GM21526 (cell line): ENCODE measurements at regions not wholly inside any gene's neighbourhood (a gene's known extent, or its start where the extent isn't known, plus 50 kb on each side); places are given as distances from the start of the nearest gene placed in this dataset.
"Not testable (repeated sequence)": the region's sequence is repeated elsewhere in the genome, so short reads cannot be mapped to it uniquely, and the experiment has no call there.

ENCODE experiments used
- ATAC-seq: cut with Tn5 transposase; IDR thresholded peaks from one replicate; pipeline ENCODE4 v1.9.1; 2021; ENCODE audit warnings: moderate library complexity; ENCODE audit not compliant: unreplicated experiment, low FRiP score

DNA sequence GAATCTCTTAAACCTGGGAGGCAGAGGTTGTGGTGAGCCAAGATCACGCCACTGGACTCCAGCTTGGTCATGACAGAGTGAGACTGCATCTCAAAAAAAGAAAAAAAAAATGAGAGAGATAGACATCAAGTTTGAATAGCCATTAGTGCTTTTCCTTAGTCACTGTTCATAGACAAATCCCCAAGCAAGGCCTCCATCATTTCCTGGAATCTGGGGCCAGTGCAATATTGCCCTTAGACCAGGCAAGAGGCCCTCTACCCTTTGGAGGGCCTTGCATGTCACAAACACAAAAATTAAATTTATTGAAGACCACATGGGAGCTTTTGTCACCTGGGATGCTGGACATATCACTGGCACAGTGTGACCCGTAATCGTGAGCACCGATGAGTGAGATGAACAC, 141.5 kb downstream of the B3GNT2 start:
- no peak for ATAC-seq

DNA sequence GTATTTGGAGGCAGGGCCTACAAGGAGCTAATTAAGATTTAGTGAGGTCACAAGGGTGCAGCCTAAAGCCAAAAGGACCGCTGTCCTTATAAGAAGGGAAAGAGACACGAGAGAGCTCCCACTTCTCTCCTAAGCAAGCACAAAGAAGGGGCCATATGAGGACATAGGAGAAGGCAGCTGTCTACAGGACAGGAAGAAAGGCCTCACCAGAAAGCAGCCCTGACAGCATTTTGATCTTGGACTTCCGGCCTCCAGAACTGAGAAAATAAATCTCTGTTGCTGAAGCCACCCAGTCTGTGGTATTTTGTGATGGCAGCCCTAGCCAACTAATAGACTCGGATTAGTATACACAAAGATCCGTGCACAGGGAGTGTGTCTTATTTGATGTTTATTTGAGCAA, 139.7 kb downstream of the B3GNT2 start:
- ATAC-seq, result no peak

- ATAC-seq, result no peak
Observed at GRCh38 chr2:62334440-62335058, 138.6 kb downstream of the B3GNT2 start.

DNA sequence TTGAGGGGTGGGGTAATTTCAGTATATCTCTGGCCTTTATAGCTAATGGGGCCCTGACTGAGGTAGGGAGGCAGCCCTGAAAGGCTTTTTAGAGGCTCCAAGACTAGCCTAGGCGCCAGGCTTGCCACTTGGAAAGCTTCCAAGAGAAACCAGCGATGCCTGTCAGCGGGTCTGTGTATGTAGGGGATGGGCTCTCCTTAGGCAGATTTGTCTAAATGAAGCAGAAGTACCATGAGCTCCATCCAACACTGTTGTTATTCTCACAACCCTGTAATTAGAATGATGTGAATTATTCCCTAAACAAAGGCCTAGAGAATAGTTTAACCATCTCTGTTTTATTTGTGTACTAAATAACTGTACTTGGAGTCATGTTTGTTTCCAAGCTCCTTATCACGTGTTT, 138.1 kb downstream of the B3GNT2 start:
- ATAC-seq, result no peak

GRCh38 chr2:62330959-62331358, 135.0 kb downstream of the B3GNT2 start:
- no peak for ATAC-seq

DNA sequence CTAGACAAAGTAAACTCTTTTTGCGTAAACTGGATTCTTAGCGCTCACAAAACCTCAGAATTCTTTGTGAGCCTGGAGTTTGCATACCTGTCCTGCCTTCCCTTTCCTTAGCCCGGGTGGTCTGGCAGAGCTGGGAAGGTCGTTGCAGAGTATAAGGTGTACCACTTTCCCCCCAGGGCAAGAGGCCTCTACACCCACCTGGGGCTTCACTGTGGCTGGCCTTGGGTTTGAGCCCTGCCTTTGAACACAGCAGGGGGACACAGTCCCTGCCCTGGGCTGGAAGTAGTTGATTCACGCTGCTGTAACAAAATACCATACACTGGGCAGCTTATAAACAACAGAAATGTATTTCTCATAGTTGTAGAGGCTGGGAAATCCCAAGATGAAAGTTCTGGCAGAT, 133.9 kb downstream of the B3GNT2 start:
- ATAC-seq, result no peak

DNA sequence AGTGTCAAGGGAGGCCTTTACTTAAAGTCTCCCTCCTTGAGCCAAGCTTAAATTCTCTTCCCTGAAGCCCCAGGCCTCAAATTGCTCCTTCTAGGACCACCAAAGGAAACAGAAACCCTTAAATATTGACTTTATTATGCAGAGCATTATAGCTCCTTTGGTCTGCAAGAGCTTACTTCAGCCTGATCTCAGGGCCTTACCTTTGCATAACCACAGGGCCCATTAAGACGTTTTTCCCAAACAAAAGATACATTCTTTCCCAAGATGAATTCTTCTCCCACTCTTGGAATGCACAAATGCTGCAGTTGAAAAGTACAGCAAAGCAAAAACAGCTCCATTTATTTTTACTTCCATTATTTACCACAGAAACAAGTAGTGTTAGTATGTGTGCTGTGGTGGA, 130.8 kb downstream of the B3GNT2 start:
- no peak for ATAC-seq

DNA sequence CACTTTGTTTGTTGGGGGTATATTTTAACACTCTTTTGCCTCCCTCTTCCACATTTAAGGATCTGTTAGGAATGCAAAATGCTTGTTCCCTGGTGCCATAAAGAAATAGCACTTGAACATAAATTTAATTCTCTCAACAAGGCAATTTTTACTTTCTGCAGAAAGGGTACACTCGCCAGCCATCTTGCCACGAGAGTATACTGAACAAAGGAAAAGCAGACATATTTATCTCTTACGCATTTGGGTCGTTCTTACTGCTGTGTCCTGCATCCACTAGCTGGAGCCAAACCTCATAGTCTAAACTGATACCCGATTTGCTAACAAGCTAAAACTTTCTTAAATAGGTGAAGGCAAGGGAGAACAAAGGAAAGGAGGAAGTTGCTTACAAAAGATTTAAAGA, 129.5 kb downstream of the B3GNT2 start:
- ATAC-seq, result no peak

DNA sequence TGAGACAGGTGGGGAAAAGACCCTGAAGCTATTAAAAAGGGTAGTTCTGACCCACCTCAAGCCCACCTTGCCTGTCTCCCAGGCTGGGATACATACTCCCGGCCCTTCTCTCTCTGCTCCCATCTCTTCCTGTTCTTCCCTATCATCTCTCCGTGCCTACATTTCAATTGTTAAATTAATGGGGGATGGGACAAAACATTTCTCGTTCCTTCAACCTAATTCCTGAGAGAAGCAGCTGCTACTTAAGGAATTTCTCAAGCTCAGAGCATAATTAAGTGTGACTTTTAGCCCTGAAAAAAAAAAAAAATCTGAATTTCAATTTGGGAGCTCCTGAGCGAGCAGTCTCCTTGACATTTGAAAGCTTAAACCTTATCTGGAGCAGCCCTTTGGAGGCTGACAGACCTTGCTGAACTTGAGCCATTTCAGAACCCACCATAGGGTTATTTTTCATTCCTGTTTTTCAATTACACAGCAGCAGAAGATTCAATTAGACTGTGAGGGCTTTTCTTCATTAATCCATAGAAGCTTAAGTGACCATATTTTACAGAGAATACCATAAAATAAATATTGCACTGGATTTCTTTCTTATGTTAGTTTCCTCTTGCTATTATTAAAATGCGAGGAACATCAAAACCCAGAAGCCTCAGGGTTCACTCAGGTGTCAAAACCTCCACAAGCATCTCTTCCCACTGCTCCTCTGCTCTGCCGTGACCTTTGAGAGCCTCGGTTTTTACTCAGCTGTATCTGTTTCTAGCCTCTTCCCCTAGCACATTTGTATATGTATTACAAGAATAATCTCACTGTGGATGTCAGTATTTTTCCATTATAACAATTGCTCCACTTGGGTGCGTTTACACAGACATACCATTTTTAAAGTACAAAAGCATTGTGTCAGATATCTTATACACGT, 125.7 kb downstream of the B3GNT2 start:
- ATAC-seq, result no peak

GRCh38 chr2:62320657-62321357, 124.9 kb downstream of the B3GNT2 start:
- no peak for ATAC-seq

GRCh38 chr2:62320137-62320536, 124.2 kb downstream of the B3GNT2 start:
- not testable (repeated sequence) for ATAC-seq

GRCh38 chr2:62319070-62319469, 123.2 kb downstream of the B3GNT2 start:
- ATAC-seq, result no peak

- no peak for ATAC-seq
Observed at GRCh38 chr2:62315476-62315875, 119.6 kb downstream of the B3GNT2 start.

DNA sequence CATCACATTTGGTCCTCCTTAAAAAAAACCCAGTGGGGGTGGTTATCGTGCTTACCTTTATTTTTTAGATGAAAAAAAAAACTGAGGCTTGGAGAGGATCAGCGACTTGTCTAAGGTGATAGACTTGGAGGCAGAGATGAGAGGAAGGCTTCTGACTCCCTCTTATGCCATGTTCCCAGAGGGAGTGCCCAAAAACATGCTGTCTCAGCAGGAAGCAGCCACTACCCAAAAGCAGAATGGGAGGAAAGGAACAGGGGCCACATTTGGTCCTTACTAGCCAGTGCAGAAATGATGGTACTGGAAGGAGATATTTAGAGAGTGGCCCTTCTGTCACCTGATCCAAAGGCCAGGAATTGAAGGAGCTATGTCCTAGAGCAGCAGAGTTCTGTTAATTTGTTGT, 118.4 kb downstream of the B3GNT2 start:
- ATAC-seq, result no peak

DNA sequence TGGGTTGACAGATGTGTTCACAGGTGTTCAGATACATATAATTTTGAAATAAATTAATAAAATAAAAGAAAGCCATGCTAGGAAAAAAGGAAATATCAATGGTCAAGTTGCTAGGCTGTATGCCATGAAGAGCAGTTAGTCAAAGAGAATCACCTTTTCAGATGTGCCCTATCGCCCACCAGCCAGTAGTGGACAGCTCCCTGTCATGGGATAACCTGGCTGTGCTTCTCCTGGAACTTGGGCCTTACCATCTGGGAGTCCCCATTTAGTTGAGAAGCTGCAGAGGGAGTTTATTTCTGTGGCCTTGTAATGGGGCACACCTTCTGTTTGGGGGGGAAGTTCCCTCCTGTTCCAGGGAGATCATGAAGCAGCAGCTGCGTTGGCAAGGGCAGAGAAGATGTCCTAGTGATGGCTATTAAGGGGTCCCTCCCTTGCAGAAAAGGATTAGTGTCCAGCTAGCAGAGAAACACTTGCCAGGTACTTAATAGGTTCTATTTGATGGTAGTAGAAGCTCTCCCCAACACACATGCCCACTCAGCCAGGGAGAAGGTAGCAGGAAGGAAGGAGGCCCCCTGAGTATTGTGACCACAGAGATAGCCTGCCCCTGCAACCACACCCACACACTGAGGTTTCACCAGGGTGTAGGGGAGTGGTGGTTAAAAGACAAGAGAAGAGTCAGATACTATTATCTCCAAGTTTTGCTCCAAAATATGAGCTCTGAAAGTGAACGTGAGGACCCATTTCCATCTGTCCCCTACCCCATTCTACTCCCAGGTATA, 117.7 kb downstream of the B3GNT2 start:
- peak; percentile 64 for ATAC-seq

DNA sequence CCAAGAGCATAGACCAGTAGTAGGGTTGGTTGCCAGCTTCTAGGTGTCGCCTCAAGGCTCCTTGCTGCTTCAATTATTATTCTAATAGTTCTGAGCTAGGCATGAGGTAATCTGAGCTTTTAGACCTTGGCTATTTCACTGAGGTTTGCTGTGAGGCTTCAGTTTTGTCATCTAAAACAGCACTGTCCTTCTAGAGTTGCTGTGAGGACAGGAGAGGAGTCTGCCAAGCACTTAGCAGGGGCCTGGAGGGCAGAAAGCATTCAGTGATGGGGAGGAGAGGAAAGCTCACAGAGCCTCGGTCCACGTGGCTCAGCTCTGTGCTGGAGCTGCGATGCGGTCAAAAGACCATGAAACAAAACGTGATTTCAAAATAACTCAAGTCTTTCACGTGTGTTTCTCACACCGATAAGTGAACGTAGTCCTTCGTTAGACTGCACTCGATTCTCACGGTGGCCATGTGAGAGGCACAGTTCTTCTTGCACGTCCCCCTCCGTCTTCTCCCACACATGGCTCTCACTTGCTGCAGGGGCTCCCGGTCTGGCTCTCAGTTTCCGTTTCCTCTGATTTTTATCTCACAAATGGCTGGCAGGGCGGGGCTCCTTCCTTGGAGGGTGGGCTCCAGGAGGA, 113.7 kb downstream of the B3GNT2 start:
- peak; percentile 42 for ATAC-seq

GRCh38 chr2:62309081-62309464, 113.2 kb downstream of the B3GNT2 start:
- no peak for ATAC-seq

GRCh38 chr2:62307469-62308389, 111.8 kb downstream of the B3GNT2 start:
- ATAC-seq, result no peak

DNA sequence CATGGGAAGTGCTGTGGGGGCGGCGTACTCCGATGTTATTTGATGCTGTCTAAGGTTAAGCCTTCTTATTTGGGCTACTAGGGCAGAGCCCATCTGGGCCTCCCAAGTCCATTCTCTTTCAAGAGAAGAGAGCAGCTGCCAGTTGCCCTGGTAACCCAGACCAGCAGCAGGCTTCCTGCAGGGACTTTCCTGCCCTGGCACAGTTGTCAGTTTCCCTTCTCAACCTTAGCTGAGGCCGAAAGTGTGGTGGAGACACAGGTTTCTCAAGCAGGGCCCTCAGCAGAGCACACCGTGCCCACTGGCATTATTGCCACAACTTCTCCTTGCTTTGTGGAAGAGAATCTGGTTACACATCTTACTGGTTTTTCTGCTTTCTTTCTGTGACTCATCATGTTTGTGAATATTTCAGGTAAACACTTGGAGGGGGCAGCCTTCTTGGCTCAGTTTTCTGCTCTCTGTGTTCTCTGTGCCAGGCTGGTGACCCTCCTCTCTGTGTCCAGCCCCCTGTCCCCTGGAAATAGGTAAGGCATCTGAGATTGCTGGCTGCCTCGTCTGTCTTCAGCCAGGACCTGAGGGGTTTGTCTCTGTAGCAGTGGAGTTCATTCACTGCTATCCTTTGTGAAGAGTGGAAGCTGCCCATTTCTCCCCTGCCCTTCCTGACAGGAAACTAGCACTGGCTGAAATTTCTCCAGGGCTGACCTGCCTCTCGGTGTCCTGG, 111.0 kb downstream of the B3GNT2 start:
- peak; percentile 32 for ATAC-seq
